GM23338 (cell line): ENCODE measurements at regions not wholly inside any gene's neighbourhood (a gene's known extent, or its start where the extent isn't known, plus 50 kb on each side); places are given as distances from the start of the nearest gene placed in this dataset.

Experiments
- ATAC-seq: fragments of 200-7000 bp; cut with Tn5 transposase; 3 replicates; pipeline ENCODE4 v1.9.1; 2020
- DNase-seq: peaks from one replicate; pipeline ENCODE4 v3.0.0-alpha.2; 2015; ENCODE audit warnings: low spot score
- H2AFZ ChIP-seq: fragments of 200-600 bp; sonication (generic); 2 replicates; pipeline ENCODE4 v1.8.0; 2016; ENCODE audit warnings: antibody characterized with exemption, mild to moderate bottlenecking, moderate library complexity
- H3F3A ChIP-seq: fragments of 200-600 bp; sonication (generic); replicated peaks from 2 replicates; pipeline ENCODE4 v1.8.0; 2017; ENCODE audit warnings: antibody characterized with exemption, mixed run types, low read depth
- H3K27ac ChIP-seq: fragments of 200-600 bp; sonication (generic); 2 replicates; pipeline ENCODE4 v1.6.1; 2016; ENCODE audit warnings: low read depth
- H3K27me3 ChIP-seq: fragments of 200-600 bp; sonication (generic); 2 replicates; pipeline ENCODE4 v1.8.0; 2016; ENCODE audit warnings: mild to moderate bottlenecking, mixed run types, moderate library complexity; ENCODE audit not compliant: insufficient read depth
- H3K36me3 ChIP-seq: fragments of 200-600 bp; sonication (generic); 2 replicates; pipeline ENCODE4 v1.8.0; 2016; ENCODE audit warnings: mild to moderate bottlenecking; ENCODE audit not compliant: insufficient read depth
- H3K4me1 ChIP-seq: fragments of 200-600 bp; sonication (generic); 2 replicates; pipeline ENCODE4 v1.8.0; 2016; ENCODE audit warnings: mild to moderate bottlenecking, moderate library complexity; ENCODE audit not compliant: insufficient read depth
- H3K4me2 ChIP-seq: fragments of 200-600 bp; sonication (generic); 2 replicates; pipeline ENCODE4 v1.7.1; 2017; ENCODE audit warnings: mixed run types
- H3K4me3 ChIP-seq: fragments of 200-600 bp; sonication (generic); 2 replicates; pipeline ENCODE4 v1.6.1; 2016; ENCODE audit warnings: mixed run types
- H3K79me2 ChIP-seq: fragments of 200-600 bp; sonication (generic); replicated peaks from 2 replicates; pipeline ENCODE4 v1.8.0; 2017; ENCODE audit warnings: mild to moderate bottlenecking; ENCODE audit not compliant: insufficient read depth
- H3K9me2 ChIP-seq: fragments of 200-600 bp; sonication (generic); 2 replicates; pipeline ENCODE4 v1.8.0; 2017; ENCODE audit not compliant: insufficient read depth
- H4K20me1 ChIP-seq: fragments of 200-600 bp; sonication (generic); replicated peaks from 2 replicates; pipeline ENCODE4 v1.8.0; 2017; ENCODE audit warnings: mild to moderate bottlenecking; ENCODE audit not compliant: insufficient read depth
- H3K27ac Mint-ChIP-seq: 2 replicates; pipeline ENCODE4 v1.8.0; 2020; ENCODE audit warnings: inconsistent platforms, mild to moderate bottlenecking, moderate library complexity, mixed read lengths
- H3K27me3 Mint-ChIP-seq: 3 replicates; pipeline ENCODE4 v1.8.0; 2022; ENCODE audit warnings: low read depth, mild to moderate bottlenecking, moderate library complexity, mixed read lengths, inconsistent platforms; ENCODE audit not compliant: insufficient read depth, poor library complexity
- H3K36me3 Mint-ChIP-seq: 3 replicates; pipeline ENCODE4 v1.8.0; 2021; ENCODE audit warnings: low read depth, mild to moderate bottlenecking, inconsistent platforms, moderate library complexity, mixed read lengths
- H3K4me1 Mint-ChIP-seq: 3 replicates; pipeline ENCODE4 v1.8.0; 2020; ENCODE audit warnings: mild to moderate bottlenecking, inconsistent platforms, mixed read lengths
- H3K4me3 Mint-ChIP-seq: 3 replicates; pipeline ENCODE4 v1.8.0; 2021; ENCODE audit warnings: moderate library complexity, mild to moderate bottlenecking, inconsistent platforms, mixed read lengths
- H3K9me3 Mint-ChIP-seq: 3 replicates; pipeline ENCODE4 v1.8.0; 2020; ENCODE audit warnings: moderate library complexity, mild to moderate bottlenecking, inconsistent platforms, mixed read lengths
- CREB1 ChIP-seq: fragments of 250-450 bp; sonication (Bioruptor Pico); IDR thresholded peaks from 2 replicates; pipeline ENCODE4 v1.5.0; 2020; ENCODE audit warnings: low read depth, mild to moderate bottlenecking, moderate library complexity
- EZH2 ChIP-seq: fragments of 200-600 bp; sonication (generic); IDR thresholded peaks from one replicate; pipeline ENCODE4 v1.8.0; 2017; ENCODE audit warnings: antibody characterized with exemption, mild to moderate bottlenecking, low read depth; ENCODE audit not compliant: unreplicated experiment
- EZH2phosphoT487 ChIP-seq: fragments of 200-600 bp; sonication (generic); IDR thresholded peaks from one replicate; pipeline ENCODE4 v1.8.1; 2018; ENCODE audit warnings: antibody characterized with exemption; ENCODE audit not compliant: unreplicated experiment
- JUNB ChIP-seq: IDR thresholded peaks from one replicate; pipeline ENCODE4 v1.6.1; 2016; ENCODE audit warnings: antibody characterized with exemption; ENCODE audit not compliant: unreplicated experiment
- NANOG ChIP-seq: IDR thresholded peaks from 2 replicates; pipeline ENCODE4 v1.6.1; 2016; ENCODE audit warnings: antibody characterized with exemption, borderline replicate concordance
- POLR2AphosphoS5 ChIP-seq: IDR thresholded peaks from 2 replicates; pipeline ENCODE4 v1.6.1; 2016; ENCODE audit warnings: antibody characterized with exemption, low read depth
- STAT1 ChIP-seq: IDR thresholded peaks from one replicate; pipeline ENCODE4 v1.6.1; 2016; ENCODE audit warnings: antibody characterized with exemption; ENCODE audit not compliant: unreplicated experiment
- ZNF114 ChIP-seq: fragments of 250-450 bp; sonication (Bioruptor Pico); IDR thresholded peaks from 2 replicates; pipeline ENCODE4 v1.5.0; 2020; ENCODE audit warnings: mild to moderate bottlenecking, moderate library complexity
- ZNF331 ChIP-seq: fragments of 250-450 bp; sonication (Bioruptor Pico); IDR thresholded peaks from 2 replicates; pipeline ENCODE4 v1.5.0; 2020; ENCODE audit warnings: low read depth, mild to moderate bottlenecking, moderate library complexity
- TF ChIP-seq, protein P1 (sequence below): IDR thresholded peaks from one replicate; pipeline ENCODE4 v1.6.1; 2018; ENCODE audit warnings: antibody characterized with exemption; ENCODE audit not compliant: unreplicated experiment
- TF ChIP-seq, protein P2 (sequence below): IDR thresholded peaks from 2 replicates; pipeline ENCODE4 v1.6.1; 2016; ENCODE audit warnings: antibody characterized with exemption
- TF ChIP-seq, protein P3 (sequence below), 2 experiments: fragments of 200-600 bp in 1 of 2; sonication (generic) in 1 of 2; conservative IDR thresholded peaks; 2 replicates each; pipeline versions ENCODE4 v1.5.1 to v1.6.1; 2016 to 2017; ENCODE audit warnings: antibody characterized with exemption in 2 of 2, low read depth in 2 of 2, mild to moderate bottlenecking in 2 of 2, moderate library complexity in 1 of 2

DNA sequence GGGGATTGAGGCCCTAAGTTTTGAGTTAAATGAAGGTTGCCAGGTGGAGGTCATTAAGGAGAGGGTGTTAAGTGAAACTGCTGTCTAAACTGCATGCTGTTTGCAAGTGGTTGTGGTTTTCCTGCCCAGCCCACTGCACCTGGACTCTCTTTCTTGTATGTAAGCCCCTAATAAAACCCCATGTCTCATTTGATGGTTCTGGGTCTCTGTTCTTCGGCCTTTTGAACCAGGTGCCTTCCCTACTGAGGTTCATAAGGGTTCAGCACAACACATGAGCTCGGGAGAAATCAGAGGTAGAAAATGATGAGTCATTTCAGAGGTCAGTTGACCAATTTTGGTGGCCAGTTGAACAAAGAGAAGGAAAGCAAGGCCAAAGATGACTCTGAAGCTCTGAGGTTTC, 382.5 kb downstream of the RPS29 start:
- no peaks in the 10 kb centered on the region for H3K36me3 Mint-ChIP-seq
- TF ChIP-seq, protein P1, sequence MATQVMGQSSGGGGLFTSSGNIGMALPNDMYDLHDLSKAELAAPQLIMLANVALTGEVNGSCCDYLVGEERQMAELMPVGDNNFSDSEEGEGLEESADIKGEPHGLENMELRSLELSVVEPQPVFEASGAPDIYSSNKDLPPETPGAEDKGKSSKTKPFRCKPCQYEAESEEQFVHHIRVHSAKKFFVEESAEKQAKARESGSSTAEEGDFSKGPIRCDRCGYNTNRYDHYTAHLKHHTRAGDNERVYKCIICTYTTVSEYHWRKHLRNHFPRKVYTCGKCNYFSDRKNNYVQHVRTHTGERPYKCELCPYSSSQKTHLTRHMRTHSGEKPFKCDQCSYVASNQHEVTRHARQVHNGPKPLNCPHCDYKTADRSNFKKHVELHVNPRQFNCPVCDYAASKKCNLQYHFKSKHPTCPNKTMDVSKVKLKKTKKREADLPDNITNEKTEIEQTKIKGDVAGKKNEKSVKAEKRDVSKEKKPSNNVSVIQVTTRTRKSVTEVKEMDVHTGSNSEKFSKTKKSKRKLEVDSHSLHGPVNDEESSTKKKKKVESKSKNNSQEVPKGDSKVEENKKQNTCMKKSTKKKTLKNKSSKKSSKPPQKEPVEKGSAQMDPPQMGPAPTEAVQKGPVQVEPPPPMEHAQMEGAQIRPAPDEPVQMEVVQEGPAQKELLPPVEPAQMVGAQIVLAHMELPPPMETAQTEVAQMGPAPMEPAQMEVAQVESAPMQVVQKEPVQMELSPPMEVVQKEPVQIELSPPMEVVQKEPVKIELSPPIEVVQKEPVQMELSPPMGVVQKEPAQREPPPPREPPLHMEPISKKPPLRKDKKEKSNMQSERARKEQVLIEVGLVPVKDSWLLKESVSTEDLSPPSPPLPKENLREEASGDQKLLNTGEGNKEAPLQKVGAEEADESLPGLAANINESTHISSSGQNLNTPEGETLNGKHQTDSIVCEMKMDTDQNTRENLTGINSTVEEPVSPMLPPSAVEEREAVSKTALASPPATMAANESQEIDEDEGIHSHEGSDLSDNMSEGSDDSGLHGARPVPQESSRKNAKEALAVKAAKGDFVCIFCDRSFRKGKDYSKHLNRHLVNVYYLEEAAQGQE: no peak
- Histone ChIP-seq H3K4me1 (no peaks in the 10 kb centered on the region), H3K4me2 (no peak overlapping the region), H3K79me2 (no peaks in the 10 kb centered on the region), H3K27me3 (no peaks in the 10 kb centered on the region), H2AFZ (no peak overlapping the region), H3K9me2 (peaks cover 5% of the 10 kb centered on the region; the same call in 1 of the 2 replicates), H3K27ac (no peak overlapping the region), H3K36me3 (no peaks in the 10 kb centered on the region), H3F3A (no peaks in the 10 kb centered on the region), H3K4me3 (no peak overlapping the region), H4K20me1 (no peaks in the 10 kb centered on the region)
- no peak for ATAC-seq
- H3K4me3 Mint-ChIP-seq: no peak overlapping the region
- H3K4me1 Mint-ChIP-seq: no peaks in the 10 kb centered on the region
- no peak for DNase-seq
- H3K9me3 Mint-ChIP-seq: no peaks in the 10 kb centered on the region
- no peaks in the 10 kb centered on the region for H3K27me3 Mint-ChIP-seq
- no peak overlapping the region for H3K27ac Mint-ChIP-seq

DNA sequence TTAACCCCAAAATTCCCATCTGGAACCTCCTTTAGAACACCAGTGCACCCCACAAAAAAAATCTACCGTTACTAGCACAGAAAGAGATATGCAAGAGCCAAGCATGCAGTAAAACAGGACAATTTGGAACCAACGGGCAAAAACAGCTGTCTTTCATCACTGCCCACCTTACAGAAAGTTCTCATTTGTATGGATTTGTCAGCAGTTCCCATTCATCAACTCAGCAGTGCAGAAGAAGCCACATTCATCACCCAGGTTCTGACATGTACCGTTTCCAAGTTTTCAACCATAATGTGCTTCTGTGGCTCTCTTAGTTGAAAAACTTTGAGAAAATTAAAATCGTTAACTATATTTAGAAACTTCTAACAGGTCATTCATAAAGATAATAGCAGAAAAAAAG, 387.0 kb downstream of the RPS29 start:
- no peaks in the 10 kb centered on the region for H3F3A ChIP-seq
- no peak overlapping the region for H3K4me2 ChIP-seq
- H3K79me2 ChIP-seq: no peaks in the 10 kb centered on the region
- no peak overlapping the region for H3K27ac ChIP-seq
- H3K4me3 Mint-ChIP-seq: no peak overlapping the region
- no peak overlapping the region for H2AFZ ChIP-seq
- no peaks in the 10 kb centered on the region; the same call in 1 of the 2 replicates for H3K9me2 ChIP-seq
- H3K27ac Mint-ChIP-seq: no peak overlapping the region
- H3K27me3 Mint-ChIP-seq: no peaks in the 10 kb centered on the region
- H3K4me3 ChIP-seq: no peak overlapping the region
- H3K4me1 ChIP-seq: no peaks in the 10 kb centered on the region
- H3K27me3 ChIP-seq: no peaks in the 10 kb centered on the region
- no peaks in the 10 kb centered on the region for H3K36me3 ChIP-seq
- DNase-seq: no peak
- ATAC-seq: no peak
- no peaks in the 10 kb centered on the region for H4K20me1 ChIP-seq
- H3K9me3 Mint-ChIP-seq: no peaks in the 10 kb centered on the region
- no peaks in the 10 kb centered on the region for H3K36me3 Mint-ChIP-seq
- H3K4me1 Mint-ChIP-seq: no peaks in the 10 kb centered on the region
- no peak for TF ChIP-seq STAT1
- TF ChIP-seq, protein P2, sequence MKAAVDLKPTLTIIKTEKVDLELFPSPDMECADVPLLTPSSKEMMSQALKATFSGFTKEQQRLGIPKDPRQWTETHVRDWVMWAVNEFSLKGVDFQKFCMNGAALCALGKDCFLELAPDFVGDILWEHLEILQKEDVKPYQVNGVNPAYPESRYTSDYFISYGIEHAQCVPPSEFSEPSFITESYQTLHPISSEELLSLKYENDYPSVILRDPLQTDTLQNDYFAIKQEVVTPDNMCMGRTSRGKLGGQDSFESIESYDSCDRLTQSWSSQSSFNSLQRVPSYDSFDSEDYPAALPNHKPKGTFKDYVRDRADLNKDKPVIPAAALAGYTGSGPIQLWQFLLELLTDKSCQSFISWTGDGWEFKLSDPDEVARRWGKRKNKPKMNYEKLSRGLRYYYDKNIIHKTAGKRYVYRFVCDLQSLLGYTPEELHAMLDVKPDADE: no peak
- TF ChIP-seq ZNF331 (CRISPR knock-in tag): no peak
- TF ChIP-seq CREB1 (CRISPR knock-in tag): no peak
- TF ChIP-seq NANOG: no peak
- no peak for TF ChIP-seq JUNB
- no peak for TF ChIP-seq EZH2
- TF ChIP-seq POLR2AphosphoS5: no peak
- no peak for TF ChIP-seq EZH2phosphoT487
- TF ChIP-seq, protein P3, sequence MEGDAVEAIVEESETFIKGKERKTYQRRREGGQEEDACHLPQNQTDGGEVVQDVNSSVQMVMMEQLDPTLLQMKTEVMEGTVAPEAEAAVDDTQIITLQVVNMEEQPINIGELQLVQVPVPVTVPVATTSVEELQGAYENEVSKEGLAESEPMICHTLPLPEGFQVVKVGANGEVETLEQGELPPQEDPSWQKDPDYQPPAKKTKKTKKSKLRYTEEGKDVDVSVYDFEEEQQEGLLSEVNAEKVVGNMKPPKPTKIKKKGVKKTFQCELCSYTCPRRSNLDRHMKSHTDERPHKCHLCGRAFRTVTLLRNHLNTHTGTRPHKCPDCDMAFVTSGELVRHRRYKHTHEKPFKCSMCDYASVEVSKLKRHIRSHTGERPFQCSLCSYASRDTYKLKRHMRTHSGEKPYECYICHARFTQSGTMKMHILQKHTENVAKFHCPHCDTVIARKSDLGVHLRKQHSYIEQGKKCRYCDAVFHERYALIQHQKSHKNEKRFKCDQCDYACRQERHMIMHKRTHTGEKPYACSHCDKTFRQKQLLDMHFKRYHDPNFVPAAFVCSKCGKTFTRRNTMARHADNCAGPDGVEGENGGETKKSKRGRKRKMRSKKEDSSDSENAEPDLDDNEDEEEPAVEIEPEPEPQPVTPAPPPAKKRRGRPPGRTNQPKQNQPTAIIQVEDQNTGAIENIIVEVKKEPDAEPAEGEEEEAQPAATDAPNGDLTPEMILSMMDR (conservative IDR thresholded peaks at IDR 0.05; ENCODE audit: low read depth in 2 of 2): no peak
- no peak for TF ChIP-seq ZNF114 (CRISPR knock-in tag)
